Retinal pigment epithelial cell (primary cell): ENCODE measurements at regions not wholly inside any gene's neighbourhood (a gene's known extent, or its start where the extent isn't known, plus 50 kb on each side); places are given as distances from the start of the nearest gene placed in this dataset.

ENCODE experiments used
- DNase-seq: peaks from one replicate; pipeline ENCODE4 v3.0.0-alpha.2; 2010; ENCODE audit warnings: low read depth
- H3K4me3 ChIP-seq: 2 replicates; pipeline ENCODE4 v1.5.1; 2011; ENCODE audit warnings: mild to moderate bottlenecking, low read length, control low read depth, moderate library complexity
- CTCF ChIP-seq: conservative IDR thresholded peaks from 2 replicates; pipeline ENCODE4 v1.5.1; 2011; ENCODE audit warnings: low read depth, low read length, control low read depth, inconsistent platforms

- no peak for TF ChIP-seq CTCF
- H3K4me3 ChIP-seq: no peak overlapping the region
- DNase-seq: no peak
These were observed 78.1 kb upstream of the AHI1 start for GRCh38 chr6:135575629-135576028.

DNA sequence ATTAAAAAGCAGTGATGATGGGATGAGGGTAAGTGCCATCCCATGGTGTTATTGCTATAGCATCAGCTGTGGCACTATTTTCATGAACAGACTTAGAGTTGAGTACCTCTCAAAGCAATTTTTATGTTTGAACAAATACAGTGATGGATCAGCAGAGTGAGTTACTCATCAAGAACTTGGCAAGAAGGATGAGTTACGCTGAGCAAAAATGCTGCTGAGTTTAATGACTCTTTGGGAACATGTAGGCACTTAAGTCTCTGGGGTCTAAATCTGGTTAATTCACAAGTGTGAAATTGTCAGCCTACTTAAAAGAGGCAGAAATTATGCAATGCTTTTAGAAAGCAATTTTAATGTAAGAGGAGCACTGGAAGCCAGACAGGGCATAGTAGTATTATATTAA is 78.5 kb upstream of the AHI1 start:
- H3K4me3 ChIP-seq: no peak overlapping the region
- TF ChIP-seq CTCF: no peak
- DNase-seq: peak; percentile 82

DNA sequence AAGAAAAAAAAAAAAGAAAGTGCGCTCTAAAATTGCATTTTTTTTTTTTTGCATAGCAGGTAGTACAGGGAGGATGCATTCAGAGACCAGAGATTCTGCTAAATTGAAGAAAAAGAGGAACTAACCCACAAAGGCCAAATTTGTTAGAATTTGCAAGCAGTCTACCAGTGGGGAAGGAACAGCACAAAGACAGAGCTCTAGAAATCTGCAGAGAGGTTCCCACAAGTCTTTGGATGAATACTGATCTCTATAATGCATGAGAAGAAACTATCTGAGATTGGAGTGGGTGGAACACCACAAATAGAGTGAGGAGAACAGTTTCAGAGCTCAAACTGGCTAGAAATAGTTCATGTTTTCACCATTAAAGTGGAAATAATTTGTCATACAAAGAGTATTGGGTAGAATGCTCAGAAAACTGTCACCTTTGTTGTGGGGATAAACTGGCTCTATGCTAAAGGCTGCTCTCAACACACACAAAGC is 79.6 kb upstream of the AHI1 start:
- no peak for DNase-seq
- TF ChIP-seq CTCF: no peak
- no peak overlapping the region for H3K4me3 ChIP-seq

DNA sequence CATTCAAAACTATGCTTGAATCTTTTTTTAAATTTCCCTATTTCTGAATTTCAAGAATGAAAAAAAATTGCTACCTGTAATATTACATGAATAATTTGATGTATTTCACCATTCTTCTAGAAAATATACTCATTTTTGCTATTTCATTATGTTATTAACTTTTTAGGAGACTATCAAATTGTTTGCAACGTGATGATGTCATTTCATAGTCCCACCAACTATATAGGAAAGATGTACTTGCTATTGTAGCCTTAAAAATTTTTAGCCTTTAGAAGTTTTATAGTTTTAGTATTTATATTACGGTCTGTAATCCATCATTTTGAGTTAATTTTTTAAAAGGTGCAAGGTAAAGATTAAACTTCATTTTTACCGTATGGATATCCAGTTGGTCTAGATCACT is 81.4 kb upstream of the AHI1 start:
- no peak for TF ChIP-seq CTCF
- no peak overlapping the region for H3K4me3 ChIP-seq
- no peak for DNase-seq

DNA sequence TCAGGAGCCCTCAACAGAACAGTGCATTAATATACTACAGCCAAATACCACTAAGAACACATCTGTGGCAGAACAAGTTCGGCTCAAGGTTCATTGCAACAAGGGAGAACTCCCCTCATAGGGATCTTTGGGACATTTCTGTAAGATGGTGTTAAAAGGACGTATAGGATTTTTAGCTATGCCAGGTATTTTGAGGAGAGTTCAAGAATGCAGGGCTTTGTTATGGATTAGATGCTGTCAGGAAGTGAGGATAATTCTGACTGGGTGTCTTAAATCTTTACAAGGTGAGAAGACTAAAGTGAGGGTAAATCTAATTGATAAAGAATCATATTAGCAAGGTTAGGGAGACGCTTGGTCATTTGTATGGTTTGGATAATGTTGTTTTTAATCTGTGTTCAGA is 83.7 kb upstream of the AHI1 start:
- TF ChIP-seq CTCF: no peak
- no peak for DNase-seq
- H3K4me3 ChIP-seq: no peak overlapping the region

DNA sequence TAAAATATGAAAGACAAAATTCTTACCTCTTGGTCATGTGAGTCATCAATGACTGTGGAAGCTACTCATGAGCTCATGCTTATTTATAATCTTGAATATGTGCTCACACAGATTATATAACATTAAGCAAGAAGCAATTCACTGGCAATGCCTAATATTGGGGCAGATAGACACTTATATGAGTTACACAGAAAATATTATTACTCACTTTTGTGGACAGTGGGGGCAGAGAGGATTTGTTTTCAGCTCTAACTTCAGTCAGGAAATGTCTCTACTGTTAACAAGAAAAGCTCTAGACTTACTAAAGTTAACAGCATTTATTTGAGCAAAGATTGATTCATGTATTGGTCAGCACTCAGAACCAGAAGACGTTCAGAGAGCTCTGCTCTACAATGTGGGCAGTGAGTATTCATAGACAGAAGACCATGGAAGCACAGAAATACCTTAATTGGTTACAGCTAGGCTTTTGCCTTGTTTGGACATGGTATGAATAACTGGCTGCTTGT is 85.8 kb upstream of the AHI1 start:
- TF ChIP-seq CTCF: no peak
- no peak overlapping the region for H3K4me3 ChIP-seq
- no peak for DNase-seq

DNA sequence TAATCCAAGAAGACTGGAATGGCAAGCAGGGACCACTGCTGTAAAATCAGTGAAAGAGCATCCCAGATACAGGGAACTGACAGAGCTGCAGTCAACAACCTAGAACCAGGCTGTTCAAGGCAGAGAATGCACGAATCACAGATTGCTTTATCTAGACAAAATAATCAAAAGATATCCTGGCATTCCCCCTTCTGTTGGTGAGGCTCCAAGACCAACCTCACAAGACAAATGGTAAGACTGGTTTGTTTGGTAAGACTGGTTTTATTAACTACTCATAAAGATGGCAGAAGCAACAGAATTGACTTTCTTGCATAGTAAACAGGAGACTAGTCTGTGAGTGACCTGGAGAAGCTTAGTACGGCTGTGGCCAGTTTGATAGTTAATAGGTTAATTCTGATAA is 88.8 kb upstream of the AHI1 start:
- no peak for DNase-seq
- TF ChIP-seq CTCF: no peak

More for the DNA sequence above, 88.8 kb upstream of the AHI1 start:
- no peak overlapping the region for H3K4me3 ChIP-seq
